Neural cell (in vitro differentiated cells): ENCODE measurements at regions not wholly inside any gene's neighbourhood (a gene's known extent, or its start where the extent isn't known, plus 50 kb on each side); places are given as distances from the start of the nearest gene placed in this dataset.

Experiments
- H2AFZ ChIP-seq: fragments of 200-600, 300-800 bp; sonication (generic), shearing (Covaris generic); 2 replicates; pipeline ENCODE4 v1.6.0; 2014; ENCODE audit warnings: low read depth, mild to moderate bottlenecking, antibody characterized with exemption, low read length, moderate library complexity
- H3F3A ChIP-seq: fragments of 200-600 bp; shearing (Covaris generic); 2 replicates; pipeline ENCODE4 v1.6.1; 2016; ENCODE audit warnings: mild to moderate bottlenecking, moderate library complexity, mixed read lengths, antibody characterized with exemption, low read length; ENCODE audit not compliant: insufficient read depth, poor library complexity, severe bottlenecking
- H3K27ac ChIP-seq: fragments of 200-600, 300-800 bp; sonication (generic), shearing (Covaris generic); 2 replicates; pipeline ENCODE4 v1.5.1; 2014; ENCODE audit warnings: mild to moderate bottlenecking, low read length, moderate library complexity
- H3K27me3 ChIP-seq: fragments of 300-800, 200-600 bp; sonication (generic), shearing (Covaris generic); 2 replicates; pipeline ENCODE4 v1.6.0; 2014; ENCODE audit warnings: mild to moderate bottlenecking, low read depth, low read length, moderate library complexity; ENCODE audit not compliant: insufficient read depth
- H3K36me3 ChIP-seq: fragments of 300-800, 200-600 bp; sonication (generic), shearing (Covaris generic); 2 replicates; pipeline ENCODE4 v1.5.1; 2014; ENCODE audit warnings: mild to moderate bottlenecking, antibody characterized with exemption, low read length, moderate library complexity; ENCODE audit not compliant: insufficient read depth
- H3K4me2 ChIP-seq: fragments of 300-800, 200-600 bp; sonication (generic), shearing (Covaris generic); 2 replicates; pipeline ENCODE4 v1.6.0; 2014; ENCODE audit warnings: mild to moderate bottlenecking, low read length
- H3K4me3 ChIP-seq: fragments of 300-800, 200-600 bp; sonication (generic), shearing (Covaris generic); 2 replicates; pipeline ENCODE4 v1.5.1; 2014; ENCODE audit warnings: mild to moderate bottlenecking, low read length, moderate library complexity
- H3K79me2 ChIP-seq: fragments of 200-600 bp; shearing (Covaris generic); replicated peaks from 2 replicates; pipeline ENCODE4 v1.6.0; 2014; ENCODE audit warnings: mild to moderate bottlenecking, low read length, moderate library complexity; ENCODE audit not compliant: insufficient read depth
- H3K9ac ChIP-seq: fragments of 300-800, 200-600 bp; sonication (generic), shearing (Covaris generic); 2 replicates; pipeline ENCODE4 v1.6.1; 2016; ENCODE audit warnings: mild to moderate bottlenecking, low read length, mixed read lengths
- H3K9me2 ChIP-seq: fragments of 200-600 bp; shearing (Covaris generic); 2 replicates; pipeline ENCODE4 v1.6.1; 2016; ENCODE audit warnings: mild to moderate bottlenecking, low read length, mixed read lengths; ENCODE audit not compliant: insufficient read depth
- H3K9me3 ChIP-seq: fragments of 200-600, 300-800 bp; sonication (generic), shearing (Covaris generic); 2 replicates; pipeline ENCODE4 v1.6.1; 2016; ENCODE audit warnings: mild to moderate bottlenecking, mixed run types, low read length, moderate library complexity, mixed read lengths
- H4K20me1 ChIP-seq: fragments of 200-600 bp; shearing (Covaris generic); 2 replicates; pipeline ENCODE4 v1.6.1; 2016; ENCODE audit warnings: mild to moderate bottlenecking, mixed run types; ENCODE audit not compliant: insufficient read depth
- EP300 ChIP-seq: fragments of 450-650 bp; conservative IDR thresholded peaks from 2 replicates; pipeline ENCODE4 v1.6.1; 2014; ENCODE audit warnings: antibody characterized with exemption, mild to moderate bottlenecking, moderate library complexity; ENCODE audit not compliant: poor library complexity, severe bottlenecking
- EZH2 ChIP-seq: fragments of 200-600, 300-800 bp; shearing (Covaris generic), sonication (generic); IDR thresholded peaks from 2 replicates; pipeline ENCODE4 v1.6.1; 2014; ENCODE audit warnings: antibody characterized with exemption, low read length, borderline replicate concordance, mild to moderate bottlenecking; ENCODE audit not compliant: insufficient read depth, poor library complexity, severe bottlenecking
- MXI1 ChIP-seq: fragments of 450-650 bp; conservative IDR thresholded peaks from 2 replicates; pipeline ENCODE4 v1.6.1; 2014; ENCODE audit warnings: antibody characterized with exemption, mild to moderate bottlenecking; ENCODE audit not compliant: poor library complexity, severe bottlenecking
- POLR2AphosphoS5 ChIP-seq: IDR thresholded peaks from 2 replicates; pipeline ENCODE4 v1.6.1; 2012
- RAD21 ChIP-seq: fragments of 450-650 bp; conservative IDR thresholded peaks from 2 replicates; pipeline ENCODE4 v1.6.1; 2014; ENCODE audit warnings: antibody characterized with exemption, mild to moderate bottlenecking, moderate library complexity
- SMC3 ChIP-seq: fragments of 450-650 bp; conservative IDR thresholded peaks from 2 replicates; pipeline ENCODE4 v1.6.1; 2014; ENCODE audit warnings: antibody characterized with exemption, mild to moderate bottlenecking, moderate library complexity; ENCODE audit not compliant: poor library complexity
- TAF1 ChIP-seq: IDR thresholded peaks from 2 replicates; pipeline ENCODE4 v1.6.1; 2012; ENCODE audit warnings: low read depth
- TF ChIP-seq, protein P1 (sequence below): fragments of 450-650 bp; IDR thresholded peaks from 2 replicates; pipeline ENCODE4 v1.5.1; 2014; ENCODE audit warnings: antibody characterized with exemption, mild to moderate bottlenecking, moderate library complexity; ENCODE audit not compliant: poor library complexity, severe bottlenecking
- TF ChIP-seq, protein P2 (sequence below): IDR thresholded peaks from 2 replicates; pipeline ENCODE4 v1.6.1; 2012; ENCODE audit warnings: borderline replicate concordance

DNA sequence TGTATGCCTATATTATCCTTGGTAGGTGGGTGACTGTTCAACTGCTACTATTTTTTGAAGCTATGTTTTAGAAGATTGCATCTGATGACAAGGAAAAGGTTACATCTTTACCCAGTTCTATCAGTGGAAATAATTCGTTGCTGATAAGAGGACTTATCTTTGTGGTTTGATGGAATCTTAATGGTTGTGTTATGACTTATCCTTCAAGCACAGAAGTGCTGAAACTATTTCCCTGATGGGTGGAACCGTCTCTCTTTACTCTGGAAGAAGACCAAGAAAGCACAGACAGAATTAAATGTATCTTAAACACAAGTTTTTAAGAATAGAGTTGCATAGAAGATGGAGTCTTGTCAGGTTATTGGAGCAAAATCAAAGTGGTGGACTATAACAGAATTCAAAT, 437.7 kb upstream of the KAZN start:
- TF ChIP-seq, protein P1, sequence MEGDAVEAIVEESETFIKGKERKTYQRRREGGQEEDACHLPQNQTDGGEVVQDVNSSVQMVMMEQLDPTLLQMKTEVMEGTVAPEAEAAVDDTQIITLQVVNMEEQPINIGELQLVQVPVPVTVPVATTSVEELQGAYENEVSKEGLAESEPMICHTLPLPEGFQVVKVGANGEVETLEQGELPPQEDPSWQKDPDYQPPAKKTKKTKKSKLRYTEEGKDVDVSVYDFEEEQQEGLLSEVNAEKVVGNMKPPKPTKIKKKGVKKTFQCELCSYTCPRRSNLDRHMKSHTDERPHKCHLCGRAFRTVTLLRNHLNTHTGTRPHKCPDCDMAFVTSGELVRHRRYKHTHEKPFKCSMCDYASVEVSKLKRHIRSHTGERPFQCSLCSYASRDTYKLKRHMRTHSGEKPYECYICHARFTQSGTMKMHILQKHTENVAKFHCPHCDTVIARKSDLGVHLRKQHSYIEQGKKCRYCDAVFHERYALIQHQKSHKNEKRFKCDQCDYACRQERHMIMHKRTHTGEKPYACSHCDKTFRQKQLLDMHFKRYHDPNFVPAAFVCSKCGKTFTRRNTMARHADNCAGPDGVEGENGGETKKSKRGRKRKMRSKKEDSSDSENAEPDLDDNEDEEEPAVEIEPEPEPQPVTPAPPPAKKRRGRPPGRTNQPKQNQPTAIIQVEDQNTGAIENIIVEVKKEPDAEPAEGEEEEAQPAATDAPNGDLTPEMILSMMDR, result no peak
- no peak for TF ChIP-seq POLR2AphosphoS5
- TF ChIP-seq MXI1, result no peak
- TF ChIP-seq RAD21, result no peak
- no peak for TF ChIP-seq EZH2
- no peak for TF ChIP-seq TAF1
- TF ChIP-seq EP300, result no peak
- no peak for TF ChIP-seq SMC3
- TF ChIP-seq, protein P2, sequence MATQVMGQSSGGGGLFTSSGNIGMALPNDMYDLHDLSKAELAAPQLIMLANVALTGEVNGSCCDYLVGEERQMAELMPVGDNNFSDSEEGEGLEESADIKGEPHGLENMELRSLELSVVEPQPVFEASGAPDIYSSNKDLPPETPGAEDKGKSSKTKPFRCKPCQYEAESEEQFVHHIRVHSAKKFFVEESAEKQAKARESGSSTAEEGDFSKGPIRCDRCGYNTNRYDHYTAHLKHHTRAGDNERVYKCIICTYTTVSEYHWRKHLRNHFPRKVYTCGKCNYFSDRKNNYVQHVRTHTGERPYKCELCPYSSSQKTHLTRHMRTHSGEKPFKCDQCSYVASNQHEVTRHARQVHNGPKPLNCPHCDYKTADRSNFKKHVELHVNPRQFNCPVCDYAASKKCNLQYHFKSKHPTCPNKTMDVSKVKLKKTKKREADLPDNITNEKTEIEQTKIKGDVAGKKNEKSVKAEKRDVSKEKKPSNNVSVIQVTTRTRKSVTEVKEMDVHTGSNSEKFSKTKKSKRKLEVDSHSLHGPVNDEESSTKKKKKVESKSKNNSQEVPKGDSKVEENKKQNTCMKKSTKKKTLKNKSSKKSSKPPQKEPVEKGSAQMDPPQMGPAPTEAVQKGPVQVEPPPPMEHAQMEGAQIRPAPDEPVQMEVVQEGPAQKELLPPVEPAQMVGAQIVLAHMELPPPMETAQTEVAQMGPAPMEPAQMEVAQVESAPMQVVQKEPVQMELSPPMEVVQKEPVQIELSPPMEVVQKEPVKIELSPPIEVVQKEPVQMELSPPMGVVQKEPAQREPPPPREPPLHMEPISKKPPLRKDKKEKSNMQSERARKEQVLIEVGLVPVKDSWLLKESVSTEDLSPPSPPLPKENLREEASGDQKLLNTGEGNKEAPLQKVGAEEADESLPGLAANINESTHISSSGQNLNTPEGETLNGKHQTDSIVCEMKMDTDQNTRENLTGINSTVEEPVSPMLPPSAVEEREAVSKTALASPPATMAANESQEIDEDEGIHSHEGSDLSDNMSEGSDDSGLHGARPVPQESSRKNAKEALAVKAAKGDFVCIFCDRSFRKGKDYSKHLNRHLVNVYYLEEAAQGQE, result no peak
- H3K4me3 ChIP-seq, result no peak overlapping the region
- H3K9ac ChIP-seq, result no peak overlapping the region
- H3K9me3 ChIP-seq, result peaks cover 4% of the 10 kb centered on the region
- no peaks in the 10 kb centered on the region for H3K27me3 ChIP-seq
- no peaks in the 10 kb centered on the region for H3F3A ChIP-seq
- no peak overlapping the region for H2AFZ ChIP-seq
- H4K20me1 ChIP-seq, result no peaks in the 10 kb centered on the region
- H3K27ac ChIP-seq, result no peak overlapping the region
- H3K79me2 ChIP-seq, result no peaks in the 10 kb centered on the region
- H3K9me2 ChIP-seq, result no peaks in the 10 kb centered on the region
- no peaks in the 10 kb centered on the region for H3K36me3 ChIP-seq
- H3K4me2 ChIP-seq, result no peak overlapping the region

DNA sequence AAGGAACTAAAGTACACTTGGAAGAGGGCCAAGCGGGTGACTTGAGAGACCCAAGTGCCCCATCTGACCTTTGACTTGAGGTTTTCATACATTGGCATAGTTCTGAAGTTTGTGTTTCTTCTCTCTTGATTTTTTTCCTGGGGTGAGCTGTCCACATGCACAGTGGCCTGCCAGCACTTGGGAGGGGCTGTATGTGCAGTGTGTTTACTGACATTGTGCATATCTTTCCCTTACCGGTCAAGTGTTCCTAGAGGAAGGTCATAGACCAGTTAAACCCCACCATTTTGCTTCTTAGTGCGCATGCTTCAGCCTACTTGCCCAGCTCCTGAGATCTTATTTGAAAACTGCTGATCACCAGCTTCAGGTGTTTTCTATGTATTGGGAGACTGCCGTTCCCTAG, 435.2 kb upstream of the KAZN start:
- Histone ChIP-seq H3K4me3 (no peak overlapping the region), H3K4me2 (no peak overlapping the region), H3K9me2 (no peaks in the 10 kb centered on the region), H2AFZ (no peak overlapping the region), H3K27me3 (no peaks in the 10 kb centered on the region), H3F3A (no peaks in the 10 kb centered on the region), H3K9me3 (no peaks in the 10 kb centered on the region), H3K79me2 (no peaks in the 10 kb centered on the region), H3K36me3 (no peaks in the 10 kb centered on the region), H3K27ac (no peak overlapping the region), H4K20me1 (no peaks in the 10 kb centered on the region), H3K9ac (no peak overlapping the region)
- TF ChIP-seq TAF1 (no peak), EZH2 (no peak), RAD21 (no peak), SMC3 (no peak), EP300 (no peak), MXI1 (no peak), POLR2AphosphoS5 (no peak)
- TF ChIP-seq, protein P2, result no peak
- TF ChIP-seq, protein P1, result no peak
